Left renal pelvis (tissue), 4 donors: ENCODE measurements at regions not wholly inside any gene's neighbourhood (a gene's known extent, or its start where the extent isn't known, plus 50 kb on each side); places are given as distances from the start of the nearest gene placed in this dataset.

ENCODE experiments used
- DNase-seq, 4 donors: peaks; one replicate each; pipeline ENCODE4 v3.0.0-alpha.2; 2013; ENCODE audit warnings: low read depth in 4 of 4, low spot score in 3 of 4

- DNase-seq: no peak
Measured at GRCh38 chr3:151990696-151991376, 117.4 kb downstream of the SUCNR1 start.

GRCh38 chr3:151992326-151993041 is 119.0 kb downstream of the SUCNR1 start:
- no peak for DNase-seq

GRCh38 chr3:151995091-151995490 is 121.6 kb downstream of the SUCNR1 start:
- no peak for DNase-seq

GRCh38 chr3:151998744-151999143 is 125.3 kb downstream of the SUCNR1 start:
- no peak for DNase-seq

- no peak for DNase-seq
Measured at GRCh38 chr3:151999936-152000335, 126.5 kb downstream of the SUCNR1 start.

GRCh38 chr3:152011812-152012735 is 138.6 kb downstream of the SUCNR1 start:
- DNase-seq: no peak

- DNase-seq: no peak
Measured at GRCh38 chr3:152019508-152019907, 146.1 kb downstream of the SUCNR1 start.

GRCh38 chr3:152021951-152022461 is 148.6 kb downstream of the SUCNR1 start:
- no peak for DNase-seq

- DNase-seq: no peak
Measured at GRCh38 chr3:152026033-152026556, 152.7 kb downstream of the SUCNR1 start.

- no peak for DNase-seq
Measured at GRCh38 chr3:152030320-152030719, 156.9 kb downstream of the SUCNR1 start.

- DNase-seq: no peak
Measured at GRCh38 chr3:152031321-152031720, 157.9 kb downstream of the SUCNR1 start.

- no peak for DNase-seq
Measured at GRCh38 chr3:152037297-152037696, 163.9 kb downstream of the SUCNR1 start.

- DNase-seq: no peak
Measured at GRCh38 chr3:152037953-152038352, 164.5 kb downstream of the SUCNR1 start.

GRCh38 chr3:152038490-152038889 is 165.0 kb downstream of the SUCNR1 start:
- DNase-seq: no peak

- DNase-seq: no peak
Measured at GRCh38 chr3:152039887-152040286, 166.4 kb downstream of the SUCNR1 start.

GRCh38 chr3:152040319-152040718 is 166.9 kb downstream of the SUCNR1 start:
- DNase-seq: no peak

GRCh38 chr3:152043620-152044019 is 170.2 kb downstream of the SUCNR1 start:
- DNase-seq: no peak

GRCh38 chr3:152046280-152046679 is 172.8 kb downstream of the SUCNR1 start:
- no peak for DNase-seq

- DNase-seq: no peak
Measured at GRCh38 chr3:152047465-152047864, 174.0 kb downstream of the SUCNR1 start.

- DNase-seq: no peak
Measured at GRCh38 chr3:152048831-152049230, 175.4 kb downstream of the SUCNR1 start.

- no peak for DNase-seq
Measured at GRCh38 chr3:152050903-152051302, 177.5 kb downstream of the SUCNR1 start.
